HK-2 (cell line): ENCODE measurements at regions not wholly inside any gene's neighbourhood (a gene's known extent, or its start where the extent isn't known, plus 50 kb on each side); places are given as distances from the start of the nearest gene placed in this dataset.

Experiments
- DNase-seq: peaks from one replicate; pipeline ENCODE4 v3.0.0-alpha.2; 2018; ENCODE audit not compliant: unreplicated experiment

- DNase-seq = no peak
These were observed 56.4 kb upstream of the SPOCK3 start for GRCh38 chr4:167290678-167291077.

- no peak for DNase-seq
These were observed 74.6 kb upstream of the SPOCK3 start for GRCh38 chr4:167308876-167309275.

GRCh38 chr4:167321299-167321698, 87.0 kb upstream of the SPOCK3 start:
- no peak for DNase-seq

- no peak for DNase-seq
These were observed 105.5 kb upstream of the SPOCK3 start for GRCh38 chr4:167339781-167340180.

GRCh38 chr4:167359711-167360110, 125.4 kb upstream of the SPOCK3 start:
- no peak for DNase-seq

- no peak for DNase-seq
These were observed 145.0 kb upstream of the SPOCK3 start for GRCh38 chr4:167379076-167379835.

- DNase-seq = no peak
These were observed 146.7 kb upstream of the SPOCK3 start for GRCh38 chr4:167380964-167381363.

- no peak for DNase-seq
These were observed 149.0 kb upstream of the SPOCK3 start for GRCh38 chr4:167383291-167383690.

GRCh38 chr4:167397586-167397985, 163.3 kb upstream of the SPOCK3 start:
- no peak for DNase-seq

- no peak for DNase-seq
These were observed 164.9 kb upstream of the SPOCK3 start for GRCh38 chr4:167399201-167399600.

GRCh38 chr4:167406181-167406580, 171.9 kb upstream of the SPOCK3 start:
- DNase-seq = no peak

- DNase-seq = no peak
These were observed 181.2 kb upstream of the SPOCK3 start for GRCh38 chr4:167415461-167415860.

GRCh38 chr4:167419468-167420140, 185.3 kb upstream of the SPOCK3 start:
- no peak for DNase-seq

- no peak for DNase-seq
These were observed 186.9 kb upstream of the SPOCK3 start for GRCh38 chr4:167421201-167421600.

- no peak for DNase-seq
These were observed 190.3 kb upstream of the SPOCK3 start for GRCh38 chr4:167424341-167425256.

GRCh38 chr4:167428156-167428555, 193.9 kb upstream of the SPOCK3 start:
- no peak for DNase-seq

- DNase-seq = no peak
These were observed 197.1 kb upstream of the SPOCK3 start for GRCh38 chr4:167431371-167431770.

GRCh38 chr4:167435786-167436185, 201.5 kb upstream of the SPOCK3 start:
- no peak for DNase-seq

GRCh38 chr4:167443841-167444240, 209.5 kb upstream of the SPOCK3 start:
- DNase-seq = no peak

GRCh38 chr4:167452922-167453430, 218.7 kb upstream of the SPOCK3 start:
- no peak for DNase-seq

- no peak for DNase-seq
These were observed 222.3 kb upstream of the SPOCK3 start for GRCh38 chr4:167456619-167457018.

GRCh38 chr4:167469436-167469835, 235.1 kb upstream of the SPOCK3 start:
- DNase-seq = no peak
